ENCODE measurements at regions not wholly inside any gene's neighbourhood (a gene's known extent, or its start where the extent isn't known, plus 50 kb on each side); places are given as distances from the start of the nearest gene placed in this dataset.

DNA sequence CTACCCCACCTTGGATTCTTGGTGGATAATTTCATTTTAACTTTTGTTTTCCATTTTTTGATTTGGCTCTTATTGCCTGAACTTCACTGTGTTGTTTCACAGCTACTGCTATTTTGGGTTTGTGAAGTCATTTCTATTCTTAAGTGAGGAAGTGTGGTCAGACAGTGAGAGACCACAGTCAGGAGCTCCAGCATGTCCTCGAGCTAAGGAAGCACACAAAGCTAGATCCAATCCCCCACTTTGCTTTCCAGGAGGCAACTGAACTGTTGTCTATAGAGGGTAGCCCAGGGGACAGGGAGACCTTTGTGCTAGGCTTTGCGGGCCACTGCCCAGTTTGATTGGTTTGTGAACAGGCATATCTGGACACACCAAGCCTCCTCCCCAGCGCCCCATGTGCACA, 251.8 kb upstream of the KIRREL3 start:
- intact Hi-C loops (cut with micrococcal nuclease) = no loop called here
- Histone ChIP-seq H3K79me1 (ENCODE audit: low read depth in 1 of 2, low read length in 2 of 2) (no peaks in the 10 kb centered on the region), H3K27me3 (ENCODE audit: control insufficient read depth, insufficient read depth, low read length) (peaks cover 1% of the 10 kb centered on the region; the same call in 1 of the 2 replicates), H2BK20ac (ENCODE audit: low read depth, low read length) (no peak overlapping the region), H2BK15ac (ENCODE audit: low read depth, low read length) (no peak overlapping the region), H2AK5ac (ENCODE audit: low read depth, low read length) (no peak overlapping the region), H3K23ac (ENCODE audit: low read depth, low read length) (no peak overlapping the region), H3K9me3 (ENCODE audit: control insufficient read depth, insufficient read depth, low read length) (no peaks in the 10 kb centered on the region), H4K20me1 (ENCODE audit: insufficient read depth, low read length) (no peaks in the 10 kb centered on the region), H4K5ac (ENCODE audit: low read depth, low read length) (no peak overlapping the region), H2BK120ac (ENCODE audit: low read depth, low read length) (no peak overlapping the region), H4K91ac (ENCODE audit: insufficient read depth, low read depth, low read length) (no peak overlapping the region), H4K8ac (ENCODE audit: low read depth in 2 of 2, low read length in 2 of 2) (no peak overlapping the region), H2AFZ (replicated peaks; ENCODE audit: low read length, poor library complexity) (no peak overlapping the region), H3K18ac (ENCODE audit: low read depth, low read length) (no peak overlapping the region), H3K4me1 (ENCODE audit: control insufficient read depth, insufficient read depth, low read length) (no peaks in the 10 kb centered on the region), H3K27ac (ENCODE audit: insufficient read depth, low read length) (no peak overlapping the region), H3K14ac (replicated peaks; ENCODE audit: low read depth, low read length) (no peak overlapping the region), H3K56ac (ENCODE audit: extremely low read depth, insufficient read depth, low read length) (no peak overlapping the region), H2AK9ac (replicated peaks; ENCODE audit: low read depth, low read length, poor library complexity) (no peak overlapping the region), H2BK5ac (ENCODE audit: low read depth, low read length, poor library complexity, severe bottlenecking) (no peak overlapping the region), H3K36me3 (ENCODE audit: control insufficient read depth, insufficient read depth, low read length) (no peaks in the 10 kb centered on the region), H3K4me3 (ENCODE audit: insufficient read depth, low read depth, low read length) (no peak overlapping the region), H3K9me1 (ENCODE audit: insufficient read depth, low read length) (no peaks in the 10 kb centered on the region), H3K4ac (ENCODE audit: low read depth, low read length) (no peak overlapping the region), H3K4me2 (ENCODE audit: low read depth, low read length) (no peak overlapping the region), H3K9ac (ENCODE audit: low read depth, low read length) (no peak overlapping the region)
- dilution Hi-C loops (cut with HindIII; ENCODE audit: low sequenced_read_pairs, unreplicated experiment) = no loop called here
- CTCF ChIA-PET = interaction anchor here (1.5 kb wide), 1 partner anchor 13 kb away, joined by 6 read pairs; no protein-coding TSS in a partner anchor
- POLR2A ChIA-PET (ENCODE audit: unreplicated experiment) = no interaction called here
- no TSS peak for BruUV-seq (replicated peaks)
- ATAC-seq (ENCODE audit: low read depth) (no peak), DNase-seq (no peak)
- in situ Hi-C loops (cut with MboI; ENCODE audit: low sequenced_read_pairs) = no loop called here
- no CpG with 5 or more reads among the region's 3 CpGs for WGBS, 2 experiments (ENCODE audit: extremely low coverage in 2 of 2, insufficient read length in 1 of 2)
- TF ChIP-seq MAFK (IDR thresholded peaks at IDR 0.05; ENCODE audit: low read depth, low read length) = no peak
- TF ChIP-seq, protein P1, sequence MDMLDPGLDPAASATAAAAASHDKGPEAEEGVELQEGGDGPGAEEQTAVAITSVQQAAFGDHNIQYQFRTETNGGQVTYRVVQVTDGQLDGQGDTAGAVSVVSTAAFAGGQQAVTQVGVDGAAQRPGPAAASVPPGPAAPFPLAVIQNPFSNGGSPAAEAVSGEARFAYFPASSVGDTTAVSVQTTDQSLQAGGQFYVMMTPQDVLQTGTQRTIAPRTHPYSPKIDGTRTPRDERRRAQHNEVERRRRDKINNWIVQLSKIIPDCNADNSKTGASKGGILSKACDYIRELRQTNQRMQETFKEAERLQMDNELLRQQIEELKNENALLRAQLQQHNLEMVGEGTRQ (IDR thresholded peaks at IDR 0.05; ENCODE audit: low read depth, low read length) = no peak
